HepG2 (cell line): ENCODE measurements at regions not wholly inside any gene's neighbourhood (a gene's known extent, or its start where the extent isn't known, plus 50 kb on each side); places are given as distances from the start of the nearest gene placed in this dataset.

Experiments used
- MXI1 ChIP-seq: IDR thresholded peaks from 3 replicates; pipeline ENCODE4 v1.6.1; 2012; ENCODE audit warnings: low read depth, low read length, inconsistent platforms, borderline replicate concordance
- NCOR1 ChIP-seq: fragments of 200-600 bp; sonication (generic); IDR thresholded peaks from 2 replicates; pipeline ENCODE4 v1.7.0; 2017; ENCODE audit warnings: antibody characterized with exemption, low read length, borderline replicate concordance
- SNAI1 ChIP-seq: sonication (generic); formaldehyde crosslinking; IDR thresholded peaks from 2 replicates; pipeline ENCODE4 v1.5.0; 2020; ENCODE audit warnings: mild to moderate bottlenecking, missing genetic modification reagents, borderline replicate concordance
- SP1 ChIP-seq, 2 experiments: fragments of 450-650 bp in 1 of 2; sonication (generic) in 1 of 2; formaldehyde crosslinking in 1 of 2; IDR thresholded peaks; 2 replicates each; pipeline versions ENCODE4 v1.4.0 to v1.6.1; 2016 to 2020; ENCODE audit warnings: missing genetic modification reagents in 1 of 2
- ZNF12 ChIP-seq: sonication (generic); formaldehyde crosslinking; IDR thresholded peaks from 2 replicates; pipeline ENCODE4 v1.5.0; 2020; ENCODE audit warnings: missing genetic modification reagents
- TF ChIP-seq, protein P1 (sequence below): sonication (generic); formaldehyde crosslinking; IDR thresholded peaks from 2 replicates; pipeline ENCODE4 v1.9.0; 2021; ENCODE audit warnings: missing genetic modification reagents, borderline replicate concordance
- TF ChIP-seq, protein P2 (sequence below): IDR thresholded peaks from 2 replicates; pipeline ENCODE4 v1.6.1; 2016; ENCODE audit warnings: low read depth
- TF ChIP-seq, protein P3 (sequence below): sonication (generic); formaldehyde crosslinking; IDR thresholded peaks from 2 replicates; pipeline ENCODE4 v1.5.0; 2020; ENCODE audit warnings: missing genetic modification reagents, mild to moderate bottlenecking, borderline replicate concordance
- TF ChIP-seq, protein P4 (sequence below): sonication (generic); formaldehyde crosslinking; IDR thresholded peaks from 2 replicates; pipeline ENCODE4 v1.8.0; 2022; ENCODE audit warnings: low read depth, missing genetic modification reagents

DNA sequence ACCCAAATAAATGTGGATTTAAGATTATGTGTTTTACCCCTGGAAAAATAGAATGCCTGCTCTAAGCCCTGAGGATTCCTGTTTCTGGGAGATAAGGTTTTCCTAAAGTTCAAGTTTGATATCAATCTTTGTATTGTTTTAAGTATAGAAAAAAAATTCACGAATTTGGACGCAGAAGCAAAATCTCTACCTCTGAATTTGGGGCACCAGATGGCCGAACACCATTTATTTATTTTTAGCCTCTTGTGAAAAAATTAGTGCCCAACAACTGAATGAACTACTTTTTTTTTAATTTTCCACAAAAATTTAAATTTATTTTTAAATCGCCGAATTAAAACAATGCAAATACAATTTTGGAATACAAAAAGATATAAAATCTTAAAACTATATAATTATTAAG, 128.1 kb upstream of the SP4 start (continued):
- TF ChIP-seq, protein P1, sequence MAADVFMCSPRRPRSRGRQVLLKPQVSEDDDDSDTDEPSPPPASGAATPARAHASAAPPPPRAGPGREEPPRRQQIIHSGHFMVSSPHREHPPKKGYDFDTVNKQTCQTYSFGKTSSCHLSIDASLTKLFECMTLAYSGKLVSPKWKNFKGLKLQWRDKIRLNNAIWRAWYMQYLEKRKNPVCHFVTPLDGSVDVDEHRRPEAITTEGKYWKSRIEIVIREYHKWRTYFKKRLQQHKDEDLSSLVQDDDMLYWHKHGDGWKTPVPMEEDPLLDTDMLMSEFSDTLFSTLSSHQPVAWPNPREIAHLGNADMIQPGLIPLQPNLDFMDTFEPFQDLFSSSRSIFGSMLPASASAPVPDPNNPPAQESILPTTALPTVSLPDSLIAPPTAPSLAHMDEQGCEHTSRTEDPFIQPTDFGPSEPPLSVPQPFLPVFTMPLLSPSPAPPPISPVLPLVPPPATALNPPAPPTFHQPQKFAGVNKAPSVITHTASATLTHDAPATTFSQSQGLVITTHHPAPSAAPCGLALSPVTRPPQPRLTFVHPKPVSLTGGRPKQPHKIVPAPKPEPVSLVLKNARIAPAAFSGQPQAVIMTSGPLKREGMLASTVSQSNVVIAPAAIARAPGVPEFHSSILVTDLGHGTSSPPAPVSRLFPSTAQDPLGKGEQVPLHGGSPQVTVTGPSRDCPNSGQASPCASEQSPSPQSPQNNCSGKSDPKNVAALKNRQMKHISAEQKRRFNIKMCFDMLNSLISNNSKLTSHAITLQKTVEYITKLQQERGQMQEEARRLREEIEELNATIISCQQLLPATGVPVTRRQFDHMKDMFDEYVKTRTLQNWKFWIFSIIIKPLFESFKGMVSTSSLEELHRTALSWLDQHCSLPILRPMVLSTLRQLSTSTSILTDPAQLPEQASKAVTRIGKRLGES (CRISPR knock-in tag): no peak
- no peak for TF ChIP-seq NCOR1
- TF ChIP-seq, protein P2, sequence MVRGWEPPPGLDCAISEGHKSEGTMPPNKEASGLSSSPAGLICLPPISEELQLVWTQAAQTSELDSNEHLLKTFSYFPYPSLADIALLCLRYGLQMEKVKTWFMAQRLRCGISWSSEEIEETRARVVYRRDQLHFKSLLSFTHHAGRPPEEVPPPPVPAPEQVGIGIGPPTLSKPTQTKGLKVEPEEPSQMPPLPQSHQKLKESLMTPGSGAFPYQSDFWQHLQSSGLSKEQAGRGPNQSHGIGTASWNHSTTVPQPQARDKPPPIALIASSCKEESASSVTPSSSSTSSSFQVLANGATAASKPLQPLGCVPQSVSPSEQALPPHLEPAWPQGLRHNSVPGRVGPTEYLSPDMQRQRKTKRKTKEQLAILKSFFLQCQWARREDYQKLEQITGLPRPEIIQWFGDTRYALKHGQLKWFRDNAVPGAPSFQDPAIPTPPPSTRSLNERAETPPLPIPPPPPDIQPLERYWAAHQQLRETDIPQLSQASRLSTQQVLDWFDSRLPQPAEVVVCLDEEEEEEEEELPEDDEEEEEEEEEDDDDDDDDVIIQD (CRISPR knock-in tag): no peak
- no peak for TF ChIP-seq SP1 (IDR thresholded peaks at IDR 0.05)
- TF ChIP-seq SP1 (CRISPR knock-in tag; IDR thresholded peaks at IDR 0.05): no peak
- no peak for TF ChIP-seq ZNF12
- TF ChIP-seq, protein P3, sequence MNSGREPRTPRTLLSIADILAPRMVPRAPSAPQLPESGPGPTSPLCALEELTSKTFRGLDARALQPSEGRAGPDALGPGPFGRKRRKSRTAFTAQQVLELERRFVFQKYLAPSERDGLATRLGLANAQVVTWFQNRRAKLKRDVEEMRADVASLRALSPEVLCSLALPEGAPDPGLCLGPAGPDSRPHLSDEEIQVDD: no peak
- no peak for TF ChIP-seq SNAI1 (CRISPR knock-in tag)
- TF ChIP-seq MXI1: no peak
- TF ChIP-seq, protein P4, sequence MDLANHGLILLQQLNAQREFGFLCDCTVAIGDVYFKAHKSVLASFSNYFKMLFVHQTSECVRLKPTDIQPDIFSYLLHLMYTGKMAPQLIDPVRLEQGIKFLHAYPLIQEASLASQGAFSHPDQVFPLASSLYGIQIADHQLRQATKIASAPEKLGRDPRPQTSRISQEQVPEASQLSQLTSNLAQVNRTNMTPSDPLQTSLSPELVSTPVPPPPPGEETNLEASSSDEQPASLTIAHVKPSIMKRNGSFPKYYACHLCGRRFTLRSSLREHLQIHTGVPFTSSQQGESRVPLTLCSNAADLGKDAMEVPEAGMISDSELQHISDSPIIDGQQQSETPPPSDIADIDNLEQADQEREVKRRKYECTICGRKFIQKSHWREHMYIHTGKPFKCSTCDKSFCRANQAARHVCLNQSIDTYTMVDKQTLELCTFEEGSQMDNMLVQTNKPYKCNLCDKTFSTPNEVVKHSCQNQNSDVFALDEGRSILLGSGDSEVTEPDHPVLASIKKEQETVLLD: no peak
